ENCODE measurements at regions not wholly inside any gene's neighbourhood (a gene's known extent, or its start where the extent isn't known, plus 50 kb on each side); places are given as distances from the start of the nearest gene placed in this dataset.

GRCh38 chr3:176286476-176287085 lies 910.7 kb downstream of the TBL1XR1 start:
- intact Hi-C loops (cut with DNase I; ENCODE audit: low total_unique reads): loop anchor here (5.0 kb wide), 1 partner anchor 189 kb away; no protein-coding TSS in a partner anchor
- no peak overlapping the region for H3K4me3 ChIP-seq (ENCODE audit: low read depth, poor library complexity, severe bottlenecking)
- DNase-seq (ENCODE audit: low spot score in 2 of 2): no peak
- 45 to 47% methylated on average over 3 of the region's 3 CpGs for WGBS, 2 donors
- TF ChIP-seq POLR2A (IDR thresholded peaks at IDR 0.05) (no peak), CTCF (IDR thresholded peaks at IDR 0.05) (no peak)

DNA sequence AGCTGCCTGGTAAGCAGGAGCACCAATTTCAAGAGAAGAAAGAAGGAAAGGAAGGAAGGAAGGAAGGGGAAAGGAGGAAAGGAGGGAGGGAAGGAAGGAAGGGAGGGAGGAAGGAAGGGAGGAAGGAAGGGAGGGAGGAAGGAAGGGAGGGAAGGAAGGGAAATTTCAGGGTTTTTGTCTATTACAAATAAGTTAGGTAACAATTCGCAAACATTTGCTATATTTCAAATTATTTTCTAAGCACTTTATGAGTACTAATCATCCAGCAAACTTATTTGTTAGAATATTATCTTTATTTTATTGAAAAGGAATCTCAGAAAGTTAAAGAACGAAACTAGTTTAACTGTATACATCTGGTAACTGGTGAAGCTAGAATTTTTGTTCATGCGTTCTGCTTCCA lies 921.7 kb downstream of the TBL1XR1 start:
- DNase-seq (ENCODE audit: low spot score in 2 of 2): no peak
- intact Hi-C loops (cut with DNase I; ENCODE audit: low total_unique reads): no loop called here
- no peak overlapping the region for H3K4me3 ChIP-seq (ENCODE audit: low read depth, poor library complexity, severe bottlenecking)
- TF ChIP-seq POLR2A (IDR thresholded peaks at IDR 0.05): no peak
- WGBS, 2 donors: 82 to 94% methylated on average over 3 of the region's 3 CpGs

DNA sequence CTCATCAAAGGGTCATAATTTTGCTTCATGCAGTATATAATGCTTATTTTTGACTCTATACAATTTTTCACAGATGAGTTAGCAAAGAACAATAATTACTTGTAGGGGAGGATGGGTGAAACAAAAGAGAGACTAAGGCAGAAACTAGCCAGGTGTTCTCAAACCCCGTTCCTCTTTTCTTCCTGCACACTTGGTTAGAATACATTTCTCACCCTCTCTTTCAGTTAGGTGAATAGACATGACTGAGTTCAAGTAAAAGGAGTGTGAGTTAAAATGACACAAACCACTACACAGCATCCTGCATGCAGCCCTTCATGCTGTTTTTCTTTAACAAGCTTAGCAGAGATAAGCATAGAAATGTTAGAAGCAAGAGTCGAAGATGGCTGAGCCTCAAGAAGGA lies 922.2 kb downstream of the TBL1XR1 start:
- 81 to 83% methylated on average over 2 of the region's 2 CpGs for WGBS, 2 donors
- no peak overlapping the region for H3K4me3 ChIP-seq (ENCODE audit: low read depth, poor library complexity, severe bottlenecking)
- intact Hi-C loops (cut with DNase I; ENCODE audit: low total_unique reads): no loop called here
- no peak for DNase-seq (ENCODE audit: low spot score in 2 of 2)
- TF ChIP-seq POLR2A (IDR thresholded peaks at IDR 0.05): no peak

DNA sequence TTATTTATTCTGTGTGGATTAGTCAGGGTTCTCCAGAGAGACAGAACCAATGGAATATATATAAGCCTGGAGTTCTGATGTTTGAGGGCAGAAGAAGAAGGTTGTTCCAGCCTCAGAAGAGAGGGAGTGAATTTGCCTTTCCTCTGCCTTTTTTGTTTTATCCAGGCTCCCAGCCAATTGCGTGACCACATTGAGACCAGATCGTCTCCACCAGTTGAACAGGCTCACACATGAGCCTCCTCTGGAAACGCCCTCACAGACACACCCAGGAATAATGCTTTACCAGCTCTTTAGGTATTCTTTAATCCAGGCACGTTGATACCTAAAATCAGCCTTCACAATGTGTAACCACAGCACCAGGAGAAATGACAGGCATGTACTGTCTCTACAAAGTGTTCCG lies 923.1 kb downstream of the TBL1XR1 start:
- no peak for DNase-seq (ENCODE audit: low spot score in 2 of 2)
- no peak overlapping the region for H3K4me3 ChIP-seq (ENCODE audit: low read depth, poor library complexity, severe bottlenecking)
- TF ChIP-seq CTCF (IDR thresholded peaks at IDR 0.05): no peak
- intact Hi-C loops (cut with DNase I; ENCODE audit: low total_unique reads): no loop called here
- WGBS, 2 donors: 32 to 41% methylated on average over 5 of the region's 5 CpGs

DNA sequence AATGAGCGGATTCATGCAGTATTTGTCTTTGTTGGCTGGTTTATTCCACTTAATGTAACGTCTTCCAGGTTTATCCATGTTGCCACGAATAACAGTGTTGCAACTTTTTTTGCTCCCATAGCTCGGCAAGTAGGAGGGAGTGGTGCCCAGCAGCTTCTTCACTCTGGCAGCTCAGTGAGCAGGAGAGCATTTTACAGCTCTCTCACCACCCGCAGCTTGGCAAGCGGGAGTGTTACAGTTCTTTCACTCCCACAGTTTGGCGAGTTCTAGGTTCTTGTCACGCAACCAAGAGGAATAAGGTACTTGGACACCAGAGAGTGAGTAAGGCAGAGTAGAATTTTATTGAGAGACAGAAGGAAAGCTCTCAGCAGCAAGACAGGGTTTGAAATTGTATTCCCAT lies 935.2 kb downstream of the TBL1XR1 start:
- intact Hi-C loops (cut with DNase I; ENCODE audit: low total_unique reads): no loop called here
- H3K4me3 ChIP-seq (ENCODE audit: low read depth, poor library complexity, severe bottlenecking): no peak overlapping the region
- no peak for DNase-seq (ENCODE audit: low spot score in 2 of 2)
- TF ChIP-seq CTCF (IDR thresholded peaks at IDR 0.05) (no peak), POLR2A (IDR thresholded peaks at IDR 0.05) (no peak)
- 71% methylated on average over 8 of the region's 8 CpGs for WGBS, 2 donors

DNA sequence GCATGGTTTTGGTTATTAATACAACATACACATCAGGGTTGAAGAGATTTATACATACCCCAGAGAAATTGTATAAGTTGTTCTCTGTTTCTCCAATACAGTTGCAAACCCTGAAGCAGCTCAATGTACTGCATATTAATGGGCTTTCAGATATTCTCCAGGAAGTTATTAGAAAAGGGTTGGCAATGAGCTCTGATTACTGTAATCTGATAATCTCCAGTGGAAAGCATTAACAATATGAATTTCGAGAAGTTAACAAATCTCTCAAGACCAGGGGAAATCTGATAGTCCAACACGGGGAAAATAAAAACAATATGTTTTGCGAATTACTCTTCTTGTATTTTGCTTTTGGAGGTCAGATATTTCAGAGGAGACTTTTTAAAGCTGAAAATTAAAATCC lies 950.1 kb downstream of the TBL1XR1 start:
- no peak for DNase-seq (ENCODE audit: low spot score in 2 of 2)
- intact Hi-C loops (cut with DNase I; ENCODE audit: low total_unique reads): no loop called here
- 60 to 72% methylated on average over 3 of the region's 3 CpGs for WGBS, 2 donors

More for the DNA sequence above, 950.1 kb downstream of the TBL1XR1 start:
- TF ChIP-seq POLR2A (IDR thresholded peaks at IDR 0.05): no peak
- no peak for TF ChIP-seq CTCF (IDR thresholded peaks at IDR 0.05)
- H3K4me3 ChIP-seq (ENCODE audit: low read depth, poor library complexity, severe bottlenecking): no peak overlapping the region

Measured in lower leg skin (tissue), 4 donors.